ENCODE measurements at regions not wholly inside any gene's neighbourhood (a gene's known extent, or its start where the extent isn't known, plus 50 kb on each side); places are given as distances from the start of the nearest gene placed in this dataset.

GRCh38 chr5:44935871-44936270, 127.1 kb downstream of the MRPS30 start:
- Mint-ChIP-seq H3K27ac (no peak overlapping the region), H3K4me1 (ENCODE audit: low read depth) (no peaks in the 10 kb centered on the region), H3K27me3 (ENCODE audit: insufficient read depth) (peaks cover 1% of the 10 kb centered on the region; the same call in 1 of the 2 replicates), H3K36me3 (ENCODE audit: low read depth) (no peaks in the 10 kb centered on the region), H3K9me3 (peaks cover 18% of the 10 kb centered on the region), H3K4me3 (no peak overlapping the region)
- TF ChIP-seq, protein P1, sequence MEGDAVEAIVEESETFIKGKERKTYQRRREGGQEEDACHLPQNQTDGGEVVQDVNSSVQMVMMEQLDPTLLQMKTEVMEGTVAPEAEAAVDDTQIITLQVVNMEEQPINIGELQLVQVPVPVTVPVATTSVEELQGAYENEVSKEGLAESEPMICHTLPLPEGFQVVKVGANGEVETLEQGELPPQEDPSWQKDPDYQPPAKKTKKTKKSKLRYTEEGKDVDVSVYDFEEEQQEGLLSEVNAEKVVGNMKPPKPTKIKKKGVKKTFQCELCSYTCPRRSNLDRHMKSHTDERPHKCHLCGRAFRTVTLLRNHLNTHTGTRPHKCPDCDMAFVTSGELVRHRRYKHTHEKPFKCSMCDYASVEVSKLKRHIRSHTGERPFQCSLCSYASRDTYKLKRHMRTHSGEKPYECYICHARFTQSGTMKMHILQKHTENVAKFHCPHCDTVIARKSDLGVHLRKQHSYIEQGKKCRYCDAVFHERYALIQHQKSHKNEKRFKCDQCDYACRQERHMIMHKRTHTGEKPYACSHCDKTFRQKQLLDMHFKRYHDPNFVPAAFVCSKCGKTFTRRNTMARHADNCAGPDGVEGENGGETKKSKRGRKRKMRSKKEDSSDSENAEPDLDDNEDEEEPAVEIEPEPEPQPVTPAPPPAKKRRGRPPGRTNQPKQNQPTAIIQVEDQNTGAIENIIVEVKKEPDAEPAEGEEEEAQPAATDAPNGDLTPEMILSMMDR (IDR thresholded peaks at IDR 0.05) = no peak
- DNase-seq = no peak

DNA sequence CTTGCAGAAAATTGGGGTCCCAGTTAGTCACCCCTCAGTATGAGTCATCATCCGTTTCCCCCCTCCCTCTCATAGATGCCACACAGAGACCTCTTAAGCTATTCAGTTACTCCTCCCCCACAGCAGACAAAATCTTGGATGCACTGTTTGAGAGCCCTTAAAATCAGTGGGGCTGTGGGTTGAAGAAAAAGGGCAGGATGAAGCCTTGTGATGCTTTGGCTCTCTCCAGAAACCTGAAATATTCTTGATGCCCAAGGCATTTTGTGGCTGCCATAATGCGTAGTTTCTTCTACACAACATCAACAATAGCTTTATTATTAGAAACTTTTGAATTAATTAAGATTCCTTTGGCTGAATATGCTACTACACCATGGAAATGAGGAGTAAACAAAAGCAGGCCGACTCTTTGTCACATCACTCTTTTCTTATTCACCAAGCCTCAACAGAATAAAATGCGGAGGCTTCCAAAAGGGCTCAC, 133.8 kb downstream of the MRPS30 start:
- no peak for DNase-seq
- peaks cover 9% of the 10 kb centered on the region for H3K9me3 Mint-ChIP-seq
- H3K4me3 Mint-ChIP-seq = no peak overlapping the region
- no peak overlapping the region for H3K27ac Mint-ChIP-seq
- no peaks in the 10 kb centered on the region for H3K36me3 Mint-ChIP-seq (ENCODE audit: low read depth)
- H3K27me3 Mint-ChIP-seq (ENCODE audit: insufficient read depth) = no peaks in the 10 kb centered on the region; the same call in 1 of the 2 replicates
- no peaks in the 10 kb centered on the region for H3K4me1 Mint-ChIP-seq (ENCODE audit: low read depth)
- TF ChIP-seq, protein P1 (IDR thresholded peaks at IDR 0.05) = no peak

- Mint-ChIP-seq H3K27me3 (ENCODE audit: insufficient read depth) (no peaks in the 10 kb centered on the region; the same call in 1 of the 2 replicates), H3K4me1 (ENCODE audit: low read depth) (no peaks in the 10 kb centered on the region), H3K27ac (no peak overlapping the region), H3K9me3 (peaks cover 9% of the 10 kb centered on the region), H3K4me3 (no peak overlapping the region), H3K36me3 (ENCODE audit: low read depth) (no peaks in the 10 kb centered on the region)
- TF ChIP-seq, protein P1 (IDR thresholded peaks at IDR 0.05) = no peak
- no peak for DNase-seq
Observed at GRCh38 chr5:44943647-44944046, 134.9 kb downstream of the MRPS30 start.

DNA sequence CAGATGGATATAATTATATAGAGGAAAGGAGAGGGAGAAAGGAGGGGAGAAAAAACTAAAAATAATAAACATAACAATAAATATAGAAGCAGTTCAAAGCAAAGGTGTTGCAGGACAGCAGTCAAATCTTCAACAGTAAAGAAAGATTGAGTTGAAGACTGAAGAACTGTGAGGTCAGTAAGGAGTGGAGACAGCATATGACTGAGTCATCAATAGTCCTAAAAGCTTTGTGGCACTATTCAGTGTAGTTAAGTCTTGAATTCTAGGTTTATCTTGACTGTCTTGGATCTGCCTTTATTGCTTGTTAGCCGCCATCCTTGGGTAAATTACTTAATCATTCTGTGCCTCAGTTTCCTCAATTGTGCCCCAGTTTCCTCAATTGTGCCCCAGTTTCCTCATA, 137.0 kb downstream of the MRPS30 start:
- TF ChIP-seq, protein P1 (IDR thresholded peaks at IDR 0.05) = no peak
- Mint-ChIP-seq H3K9me3 (no peaks in the 10 kb centered on the region; the same call in 1 of the 2 replicates), H3K27ac (no peak overlapping the region), H3K27me3 (ENCODE audit: insufficient read depth) (no peaks in the 10 kb centered on the region), H3K36me3 (ENCODE audit: low read depth) (no peaks in the 10 kb centered on the region), H3K4me1 (ENCODE audit: low read depth) (no peaks in the 10 kb centered on the region), H3K4me3 (no peak overlapping the region)
- no peak for DNase-seq

GRCh38 chr5:44949687-44950086, 140.9 kb downstream of the MRPS30 start:
- DNase-seq = no peak
- Mint-ChIP-seq H3K9me3 (no peaks in the 10 kb centered on the region; the same call in 1 of the 2 replicates), H3K4me3 (no peak overlapping the region), H3K27me3 (ENCODE audit: insufficient read depth) (no peaks in the 10 kb centered on the region), H3K36me3 (ENCODE audit: low read depth) (no peaks in the 10 kb centered on the region), H3K4me1 (ENCODE audit: low read depth) (no peaks in the 10 kb centered on the region), H3K27ac (no peak overlapping the region)
- TF ChIP-seq, protein P1 (IDR thresholded peaks at IDR 0.05) = no peak

DNA sequence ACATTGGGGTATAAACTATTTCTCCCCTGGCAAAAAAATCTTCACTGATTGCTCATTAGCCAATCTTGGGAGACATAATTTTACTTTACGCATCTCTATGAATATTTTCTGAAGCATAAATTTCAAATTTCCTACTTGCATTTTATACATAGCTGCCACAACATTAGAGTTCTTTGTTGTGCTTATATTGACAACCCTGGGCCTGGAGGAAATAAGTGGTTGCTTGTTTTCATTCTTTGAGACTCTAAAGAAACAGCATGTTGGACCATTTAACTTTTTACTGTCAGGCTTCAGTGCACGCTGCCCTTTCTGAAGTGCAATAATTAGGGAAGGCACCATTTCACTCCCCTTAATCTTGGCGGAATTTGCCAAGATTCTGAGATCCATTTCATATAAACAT, 142.6 kb downstream of the MRPS30 start:
- no peak overlapping the region for H3K27ac Mint-ChIP-seq
- no peaks in the 10 kb centered on the region for H3K27me3 Mint-ChIP-seq (ENCODE audit: insufficient read depth)
- H3K36me3 Mint-ChIP-seq (ENCODE audit: low read depth) = no peaks in the 10 kb centered on the region
- H3K4me1 Mint-ChIP-seq (ENCODE audit: low read depth) = no peaks in the 10 kb centered on the region
- H3K9me3 Mint-ChIP-seq = peaks cover under 1% of the 10 kb centered on the region; the same call in 1 of the 2 replicates
- H3K4me3 Mint-ChIP-seq = no peak overlapping the region
- TF ChIP-seq, protein P1 (IDR thresholded peaks at IDR 0.05) = no peak
- DNase-seq = no peak

All from HFFc6 (cell line).